SK-N-SH treated with all-trans-retinoic acid at 6 μM for 48 hours (cell line): ENCODE measurements at regions not wholly inside any gene's neighbourhood (a gene's known extent, or its start where the extent isn't known, plus 50 kb on each side); places are given as distances from the start of the nearest gene placed in this dataset.

Experiments used
- ARNTL ChIP-seq: fragments of 450-650 bp; formaldehyde crosslinking; IDR thresholded peaks from 2 replicates; pipeline ENCODE4 v1.5.0; 2020; ENCODE audit warnings: low read depth, mild to moderate bottlenecking, moderate library complexity, borderline replicate concordance
- SNAI2 ChIP-seq: fragments of 250-450 bp; sonication (Bioruptor Pico); IDR thresholded peaks from 2 replicates; pipeline ENCODE4 v1.5.0; 2020; ENCODE audit warnings: mild to moderate bottlenecking, moderate library complexity
- TF ChIP-seq, protein P1 (sequence below): fragments of 250-450 bp; sonication (Bioruptor Pico); IDR thresholded peaks from 2 replicates; pipeline ENCODE4 v1.5.1; 2020; ENCODE audit warnings: low read depth, mild to moderate bottlenecking, moderate library complexity
- TF ChIP-seq, protein P2 (sequence below): fragments of 250-450 bp; sonication (Bioruptor Pico); IDR thresholded peaks from 2 replicates; pipeline ENCODE4 v1.8.0; 2020; ENCODE audit warnings: mild to moderate bottlenecking, moderate library complexity, borderline replicate concordance

DNA sequence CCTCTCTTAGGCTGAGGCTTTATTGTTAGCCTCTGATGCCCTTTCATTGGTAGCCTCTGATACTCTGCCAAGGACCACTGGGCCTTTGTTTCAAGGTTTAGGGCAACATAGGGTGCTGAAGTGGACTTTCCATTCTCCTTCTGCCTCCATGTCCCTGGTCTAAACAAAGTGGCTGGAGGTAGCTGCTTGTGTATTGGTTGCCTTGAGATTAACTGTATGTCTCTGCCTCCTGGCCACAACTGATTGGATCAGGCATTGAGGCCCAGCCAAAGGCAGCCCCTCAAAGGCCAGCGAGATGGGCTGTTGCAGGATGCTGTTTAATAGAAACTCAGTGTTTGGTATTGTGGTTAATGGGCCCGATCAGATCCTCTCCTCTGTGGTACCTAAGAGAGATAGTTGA, 77.9 kb upstream of the PRR23C start:
- TF ChIP-seq ARNTL (CRISPR knock-in tag) (no peak), SNAI2 (CRISPR knock-in tag) (no peak)
- TF ChIP-seq, protein P1, sequence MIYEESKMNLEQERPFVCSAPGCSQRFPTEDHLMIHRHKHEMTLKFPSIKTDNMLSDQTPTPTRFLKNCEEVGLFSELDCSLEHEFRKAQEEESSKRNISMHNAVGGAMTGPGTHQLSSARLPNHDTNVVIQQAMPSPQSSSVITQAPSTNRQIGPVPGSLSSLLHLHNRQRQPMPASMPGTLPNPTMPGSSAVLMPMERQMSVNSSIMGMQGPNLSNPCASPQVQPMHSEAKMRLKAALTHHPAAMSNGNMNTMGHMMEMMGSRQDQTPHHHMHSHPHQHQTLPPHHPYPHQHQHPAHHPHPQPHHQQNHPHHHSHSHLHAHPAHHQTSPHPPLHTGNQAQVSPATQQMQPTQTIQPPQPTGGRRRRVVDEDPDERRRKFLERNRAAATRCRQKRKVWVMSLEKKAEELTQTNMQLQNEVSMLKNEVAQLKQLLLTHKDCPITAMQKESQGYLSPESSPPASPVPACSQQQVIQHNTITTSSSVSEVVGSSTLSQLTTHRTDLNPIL (CRISPR knock-in tag) = no peak
- TF ChIP-seq, protein P2, sequence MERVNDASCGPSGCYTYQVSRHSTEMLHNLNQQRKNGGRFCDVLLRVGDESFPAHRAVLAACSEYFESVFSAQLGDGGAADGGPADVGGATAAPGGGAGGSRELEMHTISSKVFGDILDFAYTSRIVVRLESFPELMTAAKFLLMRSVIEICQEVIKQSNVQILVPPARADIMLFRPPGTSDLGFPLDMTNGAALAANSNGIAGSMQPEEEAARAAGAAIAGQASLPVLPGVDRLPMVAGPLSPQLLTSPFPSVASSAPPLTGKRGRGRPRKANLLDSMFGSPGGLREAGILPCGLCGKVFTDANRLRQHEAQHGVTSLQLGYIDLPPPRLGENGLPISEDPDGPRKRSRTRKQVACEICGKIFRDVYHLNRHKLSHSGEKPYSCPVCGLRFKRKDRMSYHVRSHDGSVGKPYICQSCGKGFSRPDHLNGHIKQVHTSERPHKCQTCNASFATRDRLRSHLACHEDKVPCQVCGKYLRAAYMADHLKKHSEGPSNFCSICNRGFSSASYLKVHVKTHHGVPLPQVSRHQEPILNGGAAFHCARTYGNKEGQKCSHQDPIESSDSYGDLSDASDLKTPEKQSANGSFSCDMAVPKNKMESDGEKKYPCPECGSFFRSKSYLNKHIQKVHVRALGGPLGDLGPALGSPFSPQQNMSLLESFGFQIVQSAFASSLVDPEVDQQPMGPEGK (CRISPR knock-in tag) = no peak
